SK-N-SH (cell line): ENCODE measurements at regions not wholly inside any gene's neighbourhood (a gene's known extent, or its start where the extent isn't known, plus 50 kb on each side); places are given as distances from the start of the nearest gene placed in this dataset.

Experiments
- CTCF ChIA-PET: fragments of 300-600, 350-600 bp; formaldehyde crosslinking; extraction: SDS; loops from one replicate; lab custom pipeline; 2021; lab: Yijun Ruan, JAX
- POLR2A ChIA-PET: fragments of 350-600 bp; sonication (Branson Sonifier 250); formaldehyde crosslinking; extraction: SDS; loops from one replicate; lab custom pipeline; 2020; ENCODE audit warnings: antibody characterized with exemption, inconsistent platforms; lab: Yijun Ruan, JAX
- DNase-seq: peaks from one replicate; pipeline ENCODE4 v3.0.0; 2012
- H2AFZ ChIP-seq: fragments of 200-600 bp; sonication (generic); 2 replicates; pipeline ENCODE4 v1.8.1; 2016; ENCODE audit warnings: antibody characterized with exemption, mild to moderate bottlenecking, low read depth
- H3F3A ChIP-seq: fragments of 200-600 bp; sonication (generic); replicated peaks from 2 replicates; pipeline ENCODE3; 2016; ENCODE audit warnings: antibody characterized with exemption, mild to moderate bottlenecking; ENCODE audit not compliant: insufficient read depth
- H3K27ac ChIP-seq, 2 experiments: fragments of 200-500 bp in 1 of 2; fragments of 200-600 bp in 1 of 2; sonication (Bioruptor generic) in 1 of 2; sonication (generic), shearing (Covaris generic) in 1 of 2; 2 replicates each; pipeline versions ENCODE4 v1.5.1 to v1.6.1; 2014 to 2016; ENCODE audit warnings: low read depth in 2 of 2, inconsistent platforms in 1 of 2, low read length in 1 of 2, mild to moderate bottlenecking in 1 of 2, mixed read lengths in 1 of 2
- H3K27me3 ChIP-seq: fragments of 200-600 bp; sonication (generic), shearing (Covaris generic); 2 replicates; pipeline ENCODE4 v1.6.1; 2016; ENCODE audit warnings: mixed run types; ENCODE audit not compliant: insufficient read depth
- H3K36me3 ChIP-seq, 2 experiments: fragments of 200-500 bp in 1 of 2; fragments of 200-600 bp in 1 of 2; sonication (Bioruptor generic) in 1 of 2; sonication (generic) in 1 of 2; replicated peaks in 1 of 2; 2 replicates each; pipeline versions ENCODE3 to v1.5.1; 2014 to 2016; ENCODE audit warnings: low read length in 1 of 2, mild to moderate bottlenecking in 1 of 2; ENCODE audit not compliant: insufficient read depth in 2 of 2, control insufficient read depth in 1 of 2
- H3K4me1 ChIP-seq, 2 experiments: fragments of 200-500 bp in 1 of 2; fragments of 200-600 bp in 1 of 2; sonication (Bioruptor generic) in 1 of 2; sonication (generic), shearing (Covaris generic) in 1 of 2; 2 replicates each; pipeline versions ENCODE4 v1.5.1 to v1.6.1; 2014 to 2016; ENCODE audit warnings: low read depth in 1 of 2, low read length in 1 of 2, mixed run types in 1 of 2; ENCODE audit not compliant: insufficient read depth in 2 of 2, control insufficient read depth in 1 of 2
- H3K4me2 ChIP-seq: fragments of 200-600 bp; sonication (generic), shearing (Covaris generic); 2 replicates; pipeline ENCODE4 v1.6.1; 2017; ENCODE audit warnings: mixed run types
- H3K4me3 ChIP-seq, 2 experiments: fragments of 200-500 bp in 1 of 2; fragments of 200-600 bp in 1 of 2; sonication (Bioruptor generic) in 1 of 2; sonication (generic), shearing (Covaris generic) in 1 of 2; 2 replicates each; pipeline versions ENCODE4 v1.5.1 to v1.8.1; 2014 to 2016; ENCODE audit warnings: low read depth in 2 of 2, inconsistent platforms in 1 of 2, low read length in 1 of 2, mild to moderate bottlenecking in 1 of 2, mixed read lengths in 1 of 2, moderate library complexity in 1 of 2
- H3K79me2 ChIP-seq: fragments of 200-600 bp; sonication (generic); 2 replicates; pipeline ENCODE4 v1.8.1; 2017; ENCODE audit warnings: mild to moderate bottlenecking; ENCODE audit not compliant: insufficient read depth
- H3K9ac ChIP-seq: fragments of 200-600 bp; sonication (generic); 2 replicates; pipeline ENCODE4 v1.6.1; 2017; ENCODE audit warnings: mixed run types
- H3K9me2 ChIP-seq: fragments of 200-600 bp; sonication (generic); 2 replicates; pipeline ENCODE4 v1.6.1; 2017; ENCODE audit warnings: mixed run types
- H3K9me3 ChIP-seq: fragments of 200-600 bp; sonication (generic); 2 replicates; pipeline ENCODE4 v1.6.1; 2017; ENCODE audit warnings: mixed run types, mild to moderate bottlenecking, moderate library complexity
- H4K20me1 ChIP-seq: fragments of 200-600 bp; sonication (generic); 2 replicates; pipeline ENCODE4 v1.6.1; 2017; ENCODE audit warnings: mild to moderate bottlenecking, mixed run types; ENCODE audit not compliant: insufficient read depth
- CHD2 ChIP-seq: fragments of 150-350 bp; IDR thresholded peaks from 2 replicates; pipeline ENCODE4 v1.6.1; 2018; ENCODE audit warnings: low read length; ENCODE audit not compliant: partially characterized antibody
- CTCF ChIP-seq: fragments of 200-600 bp; sonication (generic); IDR thresholded peaks from 2 replicates; pipeline ENCODE4 v1.6.1; 2017; ENCODE audit warnings: antibody characterized with exemption, mild to moderate bottlenecking, moderate library complexity
- EP300 ChIP-seq, 2 experiments: IDR thresholded peaks; 2 replicates each; pipeline versions ENCODE4 v1.4.0 to v1.6.1; 2012; ENCODE audit warnings: borderline replicate concordance in 1 of 2, low read depth in 1 of 2, low read length in 1 of 2
- EZH2phosphoT487 ChIP-seq: fragments of 200-600 bp; sonication (generic); IDR thresholded peaks from 2 replicates; pipeline ENCODE4 v1.6.1; 2017; ENCODE audit warnings: low read depth, mixed run types, mild to moderate bottlenecking, antibody characterized with exemption, moderate library complexity, borderline replicate concordance
- FOSL2 ChIP-seq: IDR thresholded peaks from 2 replicates; pipeline ENCODE4 v1.4.0; 2012; ENCODE audit warnings: low read depth, mild to moderate bottlenecking, moderate library complexity, borderline replicate concordance
- FOXJ3 ChIP-seq: sonication (generic); formaldehyde crosslinking; IDR thresholded peaks from 2 replicates; pipeline ENCODE4 v1.5.1; 2020; ENCODE audit warnings: mild to moderate bottlenecking, missing genetic modification reagents
- GABPA ChIP-seq: IDR thresholded peaks from 2 replicates; pipeline ENCODE4 v1.4.0; 2012; ENCODE audit warnings: low read depth, mild to moderate bottlenecking
- JUND ChIP-seq: IDR thresholded peaks from 2 replicates; pipeline ENCODE4 v1.4.0; 2012
- NFIC ChIP-seq: IDR thresholded peaks from 2 replicates; pipeline ENCODE4 v1.4.0; 2012; ENCODE audit warnings: borderline replicate concordance
- RCOR1 ChIP-seq: fragments of 150-350 bp; IDR thresholded peaks from 2 replicates; pipeline ENCODE4 v1.6.1; 2017; ENCODE audit warnings: antibody characterized with exemption, low read length
- REST ChIP-seq: IDR thresholded peaks from 2 replicates; pipeline ENCODE4 v1.6.1; 2012; ENCODE audit warnings: mild to moderate bottlenecking, low read depth, low read length, moderate library complexity
- RXRA ChIP-seq: IDR thresholded peaks from 2 replicates; pipeline ENCODE4 v1.4.0; 2012; ENCODE audit warnings: low read depth, mild to moderate bottlenecking, borderline replicate concordance
- SIN3A ChIP-seq: IDR thresholded peaks from 2 replicates; pipeline ENCODE4 v1.6.1; 2012; ENCODE audit warnings: low read depth, mild to moderate bottlenecking, low read length, moderate library complexity, borderline replicate concordance
- TCF12 ChIP-seq: IDR thresholded peaks from 2 replicates; pipeline ENCODE4 v1.4.0; 2012
- TEAD4 ChIP-seq: IDR thresholded peaks from 2 replicates; pipeline ENCODE4 v1.4.0; 2012; ENCODE audit warnings: mild to moderate bottlenecking, borderline replicate concordance; ENCODE audit not compliant: insufficient read depth
- USF1 ChIP-seq: IDR thresholded peaks from 2 replicates; pipeline ENCODE4 v1.4.0; 2012; ENCODE audit warnings: low read depth, borderline replicate concordance
- USF2 ChIP-seq: fragments of 150-350 bp; IDR thresholded peaks from 2 replicates; pipeline ENCODE4 v1.6.1; 2017; ENCODE audit warnings: antibody characterized with exemption, low read length, low read depth, borderline replicate concordance
- WGBS: methylation state at CpG from one replicate; pipeline ENCODE4 v1.1.6; 2017; ENCODE audit warnings: low lambda C conversion rate; 5-methylcytosine and 5-hydroxymethylcytosine counted together

- Histone ChIP-seq H3F3A (no peaks in the 10 kb centered on the region), H3K4me1 (no peaks in the 10 kb centered on the region; a peak in 1 of 4 replicates), H3K27me3 (no peaks in the 10 kb centered on the region; the same call in 1 of the 2 replicates), H3K79me2 (no peaks in the 10 kb centered on the region), H3K9ac (no peak overlapping the region), H3K27ac (no peak overlapping the region), H3K4me3 (no peak overlapping the region), H2AFZ (no peak overlapping the region), H3K4me2 (no peak overlapping the region), H3K9me2 (no peaks in the 10 kb centered on the region), H3K36me3 (no peaks in the 10 kb centered on the region), H3K9me3 (no peaks in the 10 kb centered on the region), H4K20me1 (no peaks in the 10 kb centered on the region)
- POLR2A ChIA-PET = no interaction called here
- DNase-seq = no peak
- CTCF ChIA-PET = interaction anchor here (0.6 to 1.5 kb wide), 2 partner anchors 83 to 172 kb away, joined by 3 read pairs; no protein-coding TSS in a partner anchor
- TF ChIP-seq RCOR1 (no peak), TCF12 (no peak), JUND (no peak), SIN3A (no peak), NFIC (no peak), RXRA (no peak), EP300 (IDR thresholded peaks at IDR 0.05; ENCODE audit: borderline replicate concordance in 1 of 2, low read depth in 1 of 2, low read length in 1 of 2) (no peak), GABPA (no peak), USF2 (no peak), FOXJ3 (no peak), CHD2 (no peak), CTCF (no peak), FOSL2 (no peak), EZH2phosphoT487 (no peak), TEAD4 (no peak), USF1 (no peak)
These were observed 170.9 kb upstream of the KLF3 start for GRCh38 chr4:38493066-38493465.

- no peak for DNase-seq
- no peaks in the 10 kb centered on the region for H3F3A ChIP-seq
- TF ChIP-seq REST = no peak
- TF ChIP-seq, all 33 proteins: peak for 0
- Histone ChIP-seq H3K4me3 (no peak overlapping the region), H4K20me1 (no peaks in the 10 kb centered on the region), H2AFZ (no peak overlapping the region), H3K27ac (no peak overlapping the region), H3K9me3 (no peaks in the 10 kb centered on the region), H3K9ac (no peak overlapping the region), H3K36me3 (no peaks in the 10 kb centered on the region), H3K4me1 (no peaks in the 10 kb centered on the region; a peak in 1 of 4 replicates), H3K9me2 (no peaks in the 10 kb centered on the region), H3K79me2 (no peaks in the 10 kb centered on the region), H3K4me2 (no peak overlapping the region), H3K27me3 (no peaks in the 10 kb centered on the region; the same call in 1 of the 2 replicates)
- WGBS = 67% methylated on average over 3 of the region's 3 CpGs
- POLR2A ChIA-PET = no interaction called here
- CTCF ChIA-PET = no interaction called here
These were observed 168.6 kb upstream of the KLF3 start for GRCh38 chr4:38495446-38495845.
